Endodermal cell (in vitro differentiated cells): ENCODE measurements at regions not wholly inside any gene's neighbourhood (a gene's known extent, or its start where the extent isn't known, plus 50 kb on each side); places are given as distances from the start of the nearest gene placed in this dataset.

Experiments used
- DNase-seq: peaks from one replicate; pipeline ENCODE4 v3.0.0-alpha.2; 2017
- H3K27ac ChIP-seq: 2 replicates; pipeline ENCODE4 v1.5.1; 2013; ENCODE audit warnings: mild to moderate bottlenecking, low read depth, low read length, moderate library complexity
- H3K27me3 ChIP-seq: 2 replicates; pipeline ENCODE4 v1.6.1; 2013; ENCODE audit warnings: mild to moderate bottlenecking, low read length, moderate library complexity; ENCODE audit not compliant: insufficient read depth, control insufficient read depth, poor library complexity, severe bottlenecking
- H3K36me3 ChIP-seq: 2 replicates; pipeline ENCODE4 v1.7.0; 2013; ENCODE audit warnings: mild to moderate bottlenecking, low read length, moderate library complexity; ENCODE audit not compliant: control insufficient read depth, insufficient read depth
- H3K4me1 ChIP-seq: one replicate; pipeline ENCODE4 v1.7.0; 2013; ENCODE audit warnings: low read length; ENCODE audit not compliant: control insufficient read depth, insufficient read depth
- H3K4me3 ChIP-seq: 2 replicates; pipeline ENCODE4 v1.5.1; 2013; ENCODE audit warnings: mild to moderate bottlenecking, low read length, moderate library complexity
- H3K9ac ChIP-seq: 2 replicates; pipeline ENCODE4 v1.6.1; 2013; ENCODE audit warnings: mild to moderate bottlenecking, low read length, moderate library complexity; ENCODE audit not compliant: poor library complexity, severe bottlenecking; ENCODE audit errors: extremely low read depth
- H3K9me3 ChIP-seq: 2 replicates; pipeline ENCODE4 v1.6.1; 2013; ENCODE audit warnings: mild to moderate bottlenecking, low read length, moderate library complexity; ENCODE audit not compliant: control insufficient read depth
- H3K27ac Mint-ChIP-seq: 2 replicates; pipeline ENCODE4 v1.8.0; 2020; ENCODE audit warnings: mixed read lengths
- H3K27me3 Mint-ChIP-seq: 2 replicates; pipeline ENCODE4 v1.8.0; 2021; ENCODE audit warnings: mild to moderate bottlenecking, mixed read lengths; ENCODE audit not compliant: insufficient read depth
- H3K36me3 Mint-ChIP-seq: 2 replicates; pipeline ENCODE4 v1.8.0; 2020; ENCODE audit warnings: low read depth, mixed read lengths
- H3K4me1 Mint-ChIP-seq: 2 replicates; pipeline ENCODE4 v1.8.0; 2020; ENCODE audit warnings: mixed read lengths
- H3K4me3 Mint-ChIP-seq: 2 replicates; pipeline ENCODE4 v1.8.0; 2020; ENCODE audit warnings: mild to moderate bottlenecking, moderate library complexity, mixed read lengths
- H3K9me3 Mint-ChIP-seq: 2 replicates; pipeline ENCODE4 v1.8.0; 2020; ENCODE audit warnings: mild to moderate bottlenecking, mixed read lengths
- CTCF ChIP-seq: fragments of 200-600 bp; sonication (generic); conservative IDR thresholded peaks from 2 replicates; pipeline ENCODE4 v1.5.0; 2021; ENCODE audit warnings: antibody characterized with exemption, mild to moderate bottlenecking
- WGBS, 2 experiments: methylation state at CpG; one replicate each; pipeline versions ENCODE4 v1.1.5 to v1.1.7; 2013; ENCODE audit warnings: missing lambda C conversion rate in 2 of 2, mixed read lengths in 1 of 2; ENCODE audit not compliant: insufficient coverage in 1 of 2, insufficient read length in 1 of 2; 5-methylcytosine and 5-hydroxymethylcytosine counted together

- no peak overlapping the region for H3K4me3 Mint-ChIP-seq
- WGBS, 2 experiments: 91 to 100% methylated on average over 1 to 8 of the region's 8 CpGs
- H3K27me3 Mint-ChIP-seq: peaks cover 8% of the 10 kb centered on the region
- no peak overlapping the region for H3K27ac Mint-ChIP-seq
- H3K4me1 Mint-ChIP-seq: peaks cover 15% of the 10 kb centered on the region
- Histone ChIP-seq H3K4me1 (no peaks in the 10 kb centered on the region), H3K27me3 (no peaks in the 10 kb centered on the region), H3K4me3 (no peak overlapping the region), H3K36me3 (no peaks in the 10 kb centered on the region), H3K9ac (no peak overlapping the region), H3K9me3 (no peaks in the 10 kb centered on the region), H3K27ac (no peak overlapping the region)
- no peaks in the 10 kb centered on the region for H3K36me3 Mint-ChIP-seq
- no peaks in the 10 kb centered on the region for H3K9me3 Mint-ChIP-seq
- peak; percentile 78 for DNase-seq
- no peak for TF ChIP-seq CTCF
Observed at GRCh38 chr11:8335186-8335585, 71.5 kb upstream of the LMO1 start.

GRCh38 chr11:8333811-8334401 is 70.2 kb upstream of the LMO1 start:
- Mint-ChIP-seq H3K27me3 (peaks cover 11% of the 10 kb centered on the region), H3K4me3 (no peak overlapping the region), H3K9me3 (no peaks in the 10 kb centered on the region), H3K27ac (no peak overlapping the region), H3K36me3 (no peaks in the 10 kb centered on the region), H3K4me1 (peaks cover 20% of the 10 kb centered on the region)
- H3K4me3 ChIP-seq: no peak overlapping the region
- no peaks in the 10 kb centered on the region for H3K36me3 ChIP-seq
- peak; percentile 88 for DNase-seq
- no peaks in the 10 kb centered on the region for H3K27me3 ChIP-seq
- 54 to 59% methylated on average over 5 to 7 of the region's 7 CpGs for WGBS, 2 experiments
- H3K4me1 ChIP-seq: no peaks in the 10 kb centered on the region
- H3K9me3 ChIP-seq: no peaks in the 10 kb centered on the region
- H3K9ac ChIP-seq: no peak overlapping the region
- peak; percentile 52 for TF ChIP-seq CTCF
- H3K27ac ChIP-seq: peak overlapping the region; percentile 17

GRCh38 chr11:8333376-8333775 is 69.7 kb upstream of the LMO1 start:
- Mint-ChIP-seq H3K9me3 (no peaks in the 10 kb centered on the region), H3K4me3 (no peak overlapping the region), H3K27me3 (peaks cover 11% of the 10 kb centered on the region), H3K36me3 (no peaks in the 10 kb centered on the region), H3K4me1 (peaks cover 23% of the 10 kb centered on the region), H3K27ac (no peak overlapping the region)
- no peak for DNase-seq
- Histone ChIP-seq H3K36me3 (no peaks in the 10 kb centered on the region), H3K4me3 (no peak overlapping the region), H3K4me1 (no peaks in the 10 kb centered on the region), H3K27me3 (no peaks in the 10 kb centered on the region), H3K27ac (peak overlapping the region; percentile 17), H3K9ac (no peak overlapping the region), H3K9me3 (no peaks in the 10 kb centered on the region)
- 43 to 58% methylated on average over 2 to 4 of the region's 4 CpGs for WGBS, 2 experiments
- no peak for TF ChIP-seq CTCF
